ENCODE measurements at regions not wholly inside any gene's neighbourhood (a gene's known extent, or its start where the extent isn't known, plus 50 kb on each side); places are given as distances from the start of the nearest gene placed in this dataset.

GRCh38 chr5:130720355-130720754 is 444.7 kb downstream of the HINT1 start:
- TF ChIP-seq POLR2AphosphoS5 (IDR thresholded peaks at IDR 0.05; ENCODE audit: low read depth, low read length) (no peak), POLR2A (IDR thresholded peaks at IDR 0.05; ENCODE audit: low read depth, low read length) (no peak), TAF1 (IDR thresholded peaks at IDR 0.05; ENCODE audit: low read depth, low read length) (no peak)
